ENCODE measurements at regions not wholly inside any gene's neighbourhood (a gene's known extent, or its start where the extent isn't known, plus 50 kb on each side); places are given as distances from the start of the nearest gene placed in this dataset.

- TF ChIP-seq CTCF (IDR thresholded peaks at IDR 0.05; ENCODE audit: low read depth, low read length, poor library complexity, severe bottlenecking): no peak
- no peak for TF ChIP-seq EZH2phosphoT487 (IDR thresholded peaks at IDR 0.05; ENCODE audit: borderline replicate concordance, low read length)
These were observed 190.0 kb downstream of the UNC5CL start for GRCh38 chr6:40848868-40849514.

All from DOHH2 (cell line).